PFSK-1 (cell line): ENCODE measurements at regions not wholly inside any gene's neighbourhood (a gene's known extent, or its start where the extent isn't known, plus 50 kb on each side); places are given as distances from the start of the nearest gene placed in this dataset.

Source experiments
- POLR2AphosphoS5 ChIP-seq: IDR thresholded peaks from 2 replicates; pipeline ENCODE4 v1.6.1; 2012; ENCODE audit warnings: low read depth, mild to moderate bottlenecking, control low read depth, low read length, moderate library complexity
- TAF1 ChIP-seq: IDR thresholded peaks from 2 replicates; pipeline ENCODE4 v1.6.1; 2012; ENCODE audit warnings: low read length, control low read depth, borderline replicate concordance; ENCODE audit not compliant: insufficient read depth

- TF ChIP-seq POLR2AphosphoS5 (no peak), TAF1 (no peak)
These were observed 237.9 kb downstream of the NFKBIZ start for GRCh38 chr3:102087236-102087635.
